DND-41 (cell line): ENCODE measurements at regions not wholly inside any gene's neighbourhood (a gene's known extent, or its start where the extent isn't known, plus 50 kb on each side); places are given as distances from the start of the nearest gene placed in this dataset.

Source experiments
- ATAC-seq: fragments of 200-7000 bp; cut with Tn5 transposase; 3 replicates; pipeline ENCODE4 v1.9.1; 2021; ENCODE audit warnings: low read depth; ENCODE audit not compliant: insufficient read depth
- DNase-seq: peaks from one replicate; pipeline ENCODE4 v3.0.0-alpha.2; 2020
- H2AFZ ChIP-seq: 2 replicates; pipeline ENCODE4 v1.6.0; 2012; ENCODE audit warnings: low read depth, low read length
- H3K27ac ChIP-seq: 2 replicates; pipeline ENCODE4 v1.5.1; 2012; ENCODE audit warnings: low read length, inconsistent platforms
- H3K27me3 ChIP-seq: fragments of 200-600 bp; sonication (generic); 2 replicates; pipeline ENCODE4 v1.6.0; 2012; ENCODE audit warnings: low read length, mild to moderate bottlenecking, inconsistent platforms; ENCODE audit not compliant: insufficient read depth, poor library complexity
- H3K36me3 ChIP-seq: 2 replicates; pipeline ENCODE4 v1.5.1; 2012; ENCODE audit warnings: low read length, inconsistent platforms; ENCODE audit not compliant: insufficient read depth
- H3K4me1 ChIP-seq: 2 replicates; pipeline ENCODE4 v1.5.1; 2012; ENCODE audit warnings: mild to moderate bottlenecking, low read length; ENCODE audit not compliant: insufficient read depth
- H3K4me2 ChIP-seq: 2 replicates; pipeline ENCODE4 v1.6.0; 2012; ENCODE audit warnings: mild to moderate bottlenecking, moderate library complexity, low read length, inconsistent platforms; ENCODE audit not compliant: insufficient read depth
- H3K4me3 ChIP-seq, 2 experiments: fragments of 200-600 bp in 1 of 2; shearing (Covaris generic) in 1 of 2; 2 replicates each; pipeline ENCODE4 v1.5.1; 2012 to 2016; ENCODE audit warnings: inconsistent platforms in 2 of 2, low read length in 2 of 2, mild to moderate bottlenecking in 2 of 2, low read depth in 1 of 2, moderate library complexity in 1 of 2
- H3K79me2 ChIP-seq: 2 replicates; pipeline ENCODE4 v1.6.0; 2012; ENCODE audit warnings: low read length, inconsistent platforms; ENCODE audit not compliant: insufficient read depth
- H3K9ac ChIP-seq: 2 replicates; pipeline ENCODE4 v1.6.0; 2012; ENCODE audit warnings: low read depth, mild to moderate bottlenecking, inconsistent platforms, low read length, moderate library complexity
- H3K9me3 ChIP-seq: 2 replicates; pipeline ENCODE4 v1.5.1; 2012; ENCODE audit warnings: low read length, moderate library complexity, mild to moderate bottlenecking, inconsistent platforms; ENCODE audit not compliant: insufficient read depth, severe bottlenecking
- H4K20me1 ChIP-seq: 2 replicates; pipeline ENCODE4 v1.6.0; 2012; ENCODE audit warnings: low read length; ENCODE audit not compliant: insufficient read depth
- CTCF ChIP-seq: IDR thresholded peaks from 2 replicates; pipeline ENCODE4 v1.5.1; 2012; ENCODE audit warnings: borderline replicate concordance, low read length, moderate library complexity, mild to moderate bottlenecking; ENCODE audit not compliant: poor library complexity, severe bottlenecking; ENCODE audit errors: extremely low read depth
- EZH2 ChIP-seq: IDR thresholded peaks from 3 replicates; pipeline ENCODE4 v1.6.1; 2012; ENCODE audit warnings: borderline replicate concordance, low read depth, mild to moderate bottlenecking, moderate library complexity, low read length, inconsistent platforms; ENCODE audit not compliant: severe bottlenecking

GRCh38 chr1:87796471-87796901, 467.8 kb downstream of the LMO4 start:
- Histone ChIP-seq H3K4me1 (no peaks in the 10 kb centered on the region), H2AFZ (no peak overlapping the region), H3K9ac (no peak overlapping the region), H4K20me1 (no peaks in the 10 kb centered on the region), H3K79me2 (no peaks in the 10 kb centered on the region), H3K36me3 (no peaks in the 10 kb centered on the region), H3K4me3 (no peak overlapping the region), H3K27ac (no peak overlapping the region), H3K4me2 (no peak overlapping the region), H3K27me3 (no peaks in the 10 kb centered on the region), H3K9me3 (no peaks in the 10 kb centered on the region)
- ATAC-seq: no peak
- no peak for TF ChIP-seq EZH2
- no peak for TF ChIP-seq CTCF
- no peak for DNase-seq

GRCh38 chr1:87799451-87799850, 470.8 kb downstream of the LMO4 start:
- H3K4me3 ChIP-seq: no peak overlapping the region
- H3K27me3 ChIP-seq: no peaks in the 10 kb centered on the region
- no peak for TF ChIP-seq EZH2
- no peak for TF ChIP-seq CTCF
- no peaks in the 10 kb centered on the region for H3K79me2 ChIP-seq
- ATAC-seq (no peak), DNase-seq (no peak)
- H3K9ac ChIP-seq: no peak overlapping the region
- no peak overlapping the region for H2AFZ ChIP-seq
- no peaks in the 10 kb centered on the region for H3K4me1 ChIP-seq
- no peak overlapping the region for H3K27ac ChIP-seq
- no peak overlapping the region for H3K4me2 ChIP-seq
- H4K20me1 ChIP-seq: no peaks in the 10 kb centered on the region
- H3K36me3 ChIP-seq: no peaks in the 10 kb centered on the region
- no peaks in the 10 kb centered on the region for H3K9me3 ChIP-seq

GRCh38 chr1:87800006-87800405, 471.3 kb downstream of the LMO4 start:
- Histone ChIP-seq H3K9me3 (no peaks in the 10 kb centered on the region), H4K20me1 (no peaks in the 10 kb centered on the region), H3K9ac (no peak overlapping the region), H3K27me3 (no peaks in the 10 kb centered on the region), H3K27ac (no peak overlapping the region), H3K4me3 (no peak overlapping the region), H2AFZ (no peak overlapping the region), H3K36me3 (no peaks in the 10 kb centered on the region), H3K4me2 (no peak overlapping the region), H3K79me2 (no peaks in the 10 kb centered on the region), H3K4me1 (no peaks in the 10 kb centered on the region)
- no peak for DNase-seq
- TF ChIP-seq EZH2: no peak
- no peak for TF ChIP-seq CTCF
- ATAC-seq: no peak

GRCh38 chr1:87803375-87803774, 474.7 kb downstream of the LMO4 start:
- no peak overlapping the region for H2AFZ ChIP-seq
- H3K4me3 ChIP-seq: no peak overlapping the region
- H3K27me3 ChIP-seq: no peaks in the 10 kb centered on the region
- no peaks in the 10 kb centered on the region for H3K79me2 ChIP-seq
- DNase-seq (no peak), ATAC-seq (no peak)
- H3K27ac ChIP-seq: no peak overlapping the region
- no peak overlapping the region for H3K9ac ChIP-seq
- H3K4me1 ChIP-seq: no peaks in the 10 kb centered on the region
- H3K9me3 ChIP-seq: no peaks in the 10 kb centered on the region
- H3K36me3 ChIP-seq: no peaks in the 10 kb centered on the region
- H3K4me2 ChIP-seq: no peak overlapping the region
- TF ChIP-seq CTCF (no peak), EZH2 (no peak)
- no peaks in the 10 kb centered on the region for H4K20me1 ChIP-seq
